ENCODE measurements at regions not wholly inside any gene's neighbourhood (a gene's known extent, or its start where the extent isn't known, plus 50 kb on each side); places are given as distances from the start of the nearest gene placed in this dataset.

- Histone ChIP-seq H3K4me1 (ENCODE audit: control insufficient read depth, low read depth, low read length) (no peaks in the 10 kb centered on the region), H3K27ac (ENCODE audit: low read length) (no peak overlapping the region), H3K27me3 (ENCODE audit: control insufficient read depth, insufficient read depth, low read length) (no peaks in the 10 kb centered on the region), H3K36me3 (ENCODE audit: control insufficient read depth, low read depth, low read length) (no peaks in the 10 kb centered on the region), H3K9ac (ENCODE audit: low read length) (no peak overlapping the region), H3K4me3 (ENCODE audit: low read length) (no peak overlapping the region), H3K9me3 (ENCODE audit: control insufficient read depth, low read depth, low read length) (no peaks in the 10 kb centered on the region)
These were observed 162.1 kb upstream of the SOX5 start for GRCh38 chr12:24111616-24112015.

GRCh38 chr12:24111086-24111485 is 161.6 kb upstream of the SOX5 start:
- Histone ChIP-seq H3K9me3 (ENCODE audit: control insufficient read depth, low read depth, low read length) (no peaks in the 10 kb centered on the region), H3K4me3 (ENCODE audit: low read length) (no peak overlapping the region), H3K27ac (ENCODE audit: low read length) (no peak overlapping the region)

GRCh38 chr12:24109381-24110039 is 160.0 kb upstream of the SOX5 start:
- H3K9me3 ChIP-seq (ENCODE audit: control insufficient read depth, low read depth, low read length), result no peaks in the 10 kb centered on the region
- no peaks in the 10 kb centered on the region for H3K36me3 ChIP-seq (ENCODE audit: control insufficient read depth, low read depth, low read length)
- H3K27me3 ChIP-seq (ENCODE audit: control insufficient read depth, insufficient read depth, low read length), result no peaks in the 10 kb centered on the region
- no peaks in the 10 kb centered on the region for H3K4me1 ChIP-seq (ENCODE audit: control insufficient read depth, low read depth, low read length)
- H3K27ac ChIP-seq (ENCODE audit: low read length), result no peak overlapping the region
- H3K4me3 ChIP-seq (ENCODE audit: low read length), result no peak overlapping the region
- no peak overlapping the region for H3K9ac ChIP-seq (ENCODE audit: low read length)

More at GRCh38 chr12:24111086-24111485, 161.6 kb upstream of the SOX5 start:
- Histone ChIP-seq H3K27me3 (ENCODE audit: control insufficient read depth, insufficient read depth, low read length) (no peaks in the 10 kb centered on the region), H3K36me3 (ENCODE audit: control insufficient read depth, low read depth, low read length) (no peaks in the 10 kb centered on the region), H3K9ac (ENCODE audit: low read length) (no peak overlapping the region), H3K4me1 (ENCODE audit: control insufficient read depth, low read depth, low read length) (no peaks in the 10 kb centered on the region)

- Histone ChIP-seq H3K27ac (ENCODE audit: low read length) (no peak overlapping the region), H3K36me3 (ENCODE audit: control insufficient read depth, low read depth, low read length) (no peaks in the 10 kb centered on the region), H3K4me3 (ENCODE audit: low read length) (no peak overlapping the region), H3K4me1 (ENCODE audit: control insufficient read depth, low read depth, low read length) (no peaks in the 10 kb centered on the region), H3K9ac (ENCODE audit: low read length) (no peak overlapping the region), H3K27me3 (ENCODE audit: control insufficient read depth, insufficient read depth, low read length) (no peaks in the 10 kb centered on the region), H3K9me3 (ENCODE audit: control insufficient read depth, low read depth, low read length) (no peaks in the 10 kb centered on the region)
These were observed 153.2 kb upstream of the SOX5 start for GRCh38 chr12:24102676-24103075.

DNA sequence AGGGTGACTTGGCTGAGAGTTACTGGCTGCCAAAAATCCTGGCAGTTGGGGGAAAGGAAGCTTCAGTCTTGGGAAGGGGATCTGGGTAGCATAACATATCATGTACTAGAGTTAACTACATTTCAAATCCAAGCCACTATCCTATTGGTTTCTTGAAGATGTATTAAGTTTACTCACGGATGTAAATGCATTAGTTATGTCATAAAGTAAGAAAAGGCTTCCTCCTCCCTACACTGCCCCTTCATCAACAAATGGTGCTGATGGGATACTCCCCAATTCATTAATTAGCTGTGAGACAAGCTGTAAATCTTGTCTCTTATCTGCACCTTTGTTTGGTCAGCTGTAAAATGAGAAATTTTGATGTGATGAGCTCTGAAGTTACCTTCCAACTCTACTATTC is 150.1 kb upstream of the SOX5 start:
- H3K4me1 ChIP-seq (ENCODE audit: control insufficient read depth, low read depth, low read length), result no peaks in the 10 kb centered on the region
- no peaks in the 10 kb centered on the region for H3K9me3 ChIP-seq (ENCODE audit: control insufficient read depth, low read depth, low read length)
- no peak overlapping the region for H3K27ac ChIP-seq (ENCODE audit: low read length)
- H3K36me3 ChIP-seq (ENCODE audit: control insufficient read depth, low read depth, low read length), result no peaks in the 10 kb centered on the region
- H3K27me3 ChIP-seq (ENCODE audit: control insufficient read depth, insufficient read depth, low read length), result no peaks in the 10 kb centered on the region
- H3K9ac ChIP-seq (ENCODE audit: low read length), result no peak overlapping the region
- no peak overlapping the region for H3K4me3 ChIP-seq (ENCODE audit: low read length)

GRCh38 chr12:24095245-24095644 is 145.8 kb upstream of the SOX5 start:
- Histone ChIP-seq H3K27ac (ENCODE audit: low read length) (no peak overlapping the region), H3K4me1 (ENCODE audit: control insufficient read depth, low read depth, low read length) (no peaks in the 10 kb centered on the region), H3K9me3 (ENCODE audit: control insufficient read depth, low read depth, low read length) (no peaks in the 10 kb centered on the region), H3K36me3 (ENCODE audit: control insufficient read depth, low read depth, low read length) (no peaks in the 10 kb centered on the region), H3K27me3 (ENCODE audit: control insufficient read depth, insufficient read depth, low read length) (no peaks in the 10 kb centered on the region), H3K4me3 (ENCODE audit: low read length) (no peak overlapping the region), H3K9ac (ENCODE audit: low read length) (no peak overlapping the region)

DNA sequence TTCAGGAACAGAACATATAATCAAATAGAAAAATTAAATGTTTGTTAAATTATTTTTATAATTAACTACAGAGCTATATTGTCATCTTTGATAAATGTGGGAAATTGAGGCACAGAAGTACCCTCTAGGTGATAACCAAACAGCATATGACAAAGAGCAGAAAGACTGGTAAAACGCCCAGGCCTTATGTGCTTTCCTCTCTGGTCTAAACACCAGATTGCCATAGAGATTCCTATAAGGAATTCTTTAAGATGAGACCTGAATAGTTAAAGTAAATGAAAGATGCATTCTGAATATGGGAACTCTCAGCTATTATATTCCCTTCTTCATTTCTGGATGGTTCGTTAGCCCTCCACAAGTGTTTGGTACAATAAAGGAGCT is 140.0 kb upstream of the SOX5 start:
- Histone ChIP-seq H3K9me3 (ENCODE audit: control insufficient read depth, low read depth, low read length) (no peaks in the 10 kb centered on the region), H3K27me3 (ENCODE audit: control insufficient read depth, insufficient read depth, low read length) (no peaks in the 10 kb centered on the region), H3K36me3 (ENCODE audit: control insufficient read depth, low read depth, low read length) (no peaks in the 10 kb centered on the region), H3K4me1 (ENCODE audit: control insufficient read depth, low read depth, low read length) (no peaks in the 10 kb centered on the region), H3K9ac (ENCODE audit: low read length) (no peak overlapping the region), H3K4me3 (ENCODE audit: low read length) (no peak overlapping the region), H3K27ac (ENCODE audit: low read length) (no peak overlapping the region)

GRCh38 chr12:24088751-24089509 is 139.5 kb upstream of the SOX5 start:
- H3K9ac ChIP-seq (ENCODE audit: low read length), result no peak overlapping the region
- H3K4me1 ChIP-seq (ENCODE audit: control insufficient read depth, low read depth, low read length), result no peaks in the 10 kb centered on the region
- no peak overlapping the region for H3K27ac ChIP-seq (ENCODE audit: low read length)
- H3K27me3 ChIP-seq (ENCODE audit: control insufficient read depth, insufficient read depth, low read length), result no peaks in the 10 kb centered on the region
- no peaks in the 10 kb centered on the region for H3K36me3 ChIP-seq (ENCODE audit: control insufficient read depth, low read depth, low read length)
- H3K9me3 ChIP-seq (ENCODE audit: control insufficient read depth, low read depth, low read length), result no peaks in the 10 kb centered on the region
- no peak overlapping the region for H3K4me3 ChIP-seq (ENCODE audit: low read length)

- H3K27ac ChIP-seq (ENCODE audit: low read length), result no peak overlapping the region
- H3K9me3 ChIP-seq (ENCODE audit: control insufficient read depth, low read depth, low read length), result no peaks in the 10 kb centered on the region
- H3K27me3 ChIP-seq (ENCODE audit: control insufficient read depth, insufficient read depth, low read length), result no peaks in the 10 kb centered on the region
- no peak overlapping the region for H3K9ac ChIP-seq (ENCODE audit: low read length)
- H3K4me1 ChIP-seq (ENCODE audit: control insufficient read depth, low read depth, low read length), result no peaks in the 10 kb centered on the region
- H3K4me3 ChIP-seq (ENCODE audit: low read length), result no peak overlapping the region
- no peaks in the 10 kb centered on the region for H3K36me3 ChIP-seq (ENCODE audit: control insufficient read depth, low read depth, low read length)
These were observed 137.8 kb upstream of the SOX5 start for GRCh38 chr12:24087294-24087693.

DNA sequence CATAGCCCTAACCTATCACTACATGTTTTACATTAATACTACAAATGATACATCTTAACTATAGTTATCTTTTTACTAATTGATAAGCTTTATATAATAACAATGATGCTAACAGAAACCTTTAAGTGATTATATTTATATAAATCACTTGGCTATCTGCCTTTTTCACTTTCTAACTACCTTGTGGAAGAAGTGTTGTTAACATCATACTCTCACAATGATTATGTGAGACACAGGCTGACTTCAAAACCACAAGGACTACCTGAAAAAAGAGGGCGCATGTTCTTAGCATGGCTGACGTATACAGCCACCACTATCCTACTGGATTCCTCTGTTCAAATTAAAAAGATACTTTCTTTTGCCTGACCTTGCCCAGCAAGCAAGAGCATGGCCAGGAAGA is 135.3 kb upstream of the SOX5 start:
- Histone ChIP-seq H3K4me1 (ENCODE audit: control insufficient read depth, low read depth, low read length) (no peaks in the 10 kb centered on the region), H3K36me3 (ENCODE audit: control insufficient read depth, low read depth, low read length) (no peaks in the 10 kb centered on the region), H3K9ac (ENCODE audit: low read length) (no peak overlapping the region), H3K9me3 (ENCODE audit: control insufficient read depth, low read depth, low read length) (no peaks in the 10 kb centered on the region), H3K4me3 (ENCODE audit: low read length) (no peak overlapping the region), H3K27ac (ENCODE audit: low read length) (no peak overlapping the region), H3K27me3 (ENCODE audit: control insufficient read depth, insufficient read depth, low read length) (no peaks in the 10 kb centered on the region)

DNA sequence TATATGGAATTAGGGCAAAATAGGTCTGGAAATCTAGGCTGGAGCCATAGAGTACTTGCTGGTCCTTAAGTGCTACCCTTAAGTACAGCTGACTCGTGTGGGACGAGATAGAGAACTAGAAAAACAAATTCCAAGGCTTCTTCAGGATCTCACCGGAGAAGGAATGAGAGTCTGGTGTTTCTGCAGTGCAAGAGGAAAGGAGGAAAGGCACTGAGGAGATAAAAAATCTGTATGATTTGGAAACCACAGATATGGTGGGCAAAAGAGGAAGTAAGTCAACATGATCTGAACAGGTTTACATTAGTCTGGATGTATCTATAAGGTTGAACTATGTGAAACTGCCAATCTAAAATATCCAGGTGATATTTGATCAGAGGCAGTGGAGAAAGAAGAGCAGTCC is 134.4 kb upstream of the SOX5 start:
- H3K4me1 ChIP-seq (ENCODE audit: control insufficient read depth, low read depth, low read length), result no peaks in the 10 kb centered on the region
- no peak overlapping the region for H3K9ac ChIP-seq (ENCODE audit: low read length)
- H3K27me3 ChIP-seq (ENCODE audit: control insufficient read depth, insufficient read depth, low read length), result no peaks in the 10 kb centered on the region
- no peak overlapping the region for H3K4me3 ChIP-seq (ENCODE audit: low read length)
- H3K36me3 ChIP-seq (ENCODE audit: control insufficient read depth, low read depth, low read length), result no peaks in the 10 kb centered on the region
- H3K27ac ChIP-seq (ENCODE audit: low read length), result no peak overlapping the region
- H3K9me3 ChIP-seq (ENCODE audit: control insufficient read depth, low read depth, low read length), result no peaks in the 10 kb centered on the region

GRCh38 chr12:24081606-24082005 is 132.1 kb upstream of the SOX5 start:
- H3K27ac ChIP-seq (ENCODE audit: low read length), result no peak overlapping the region
- no peaks in the 10 kb centered on the region for H3K27me3 ChIP-seq (ENCODE audit: control insufficient read depth, insufficient read depth, low read length)
- H3K9ac ChIP-seq (ENCODE audit: low read length), result no peak overlapping the region
- no peaks in the 10 kb centered on the region for H3K9me3 ChIP-seq (ENCODE audit: control insufficient read depth, low read depth, low read length)
- H3K4me3 ChIP-seq (ENCODE audit: low read length), result no peak overlapping the region
- no peaks in the 10 kb centered on the region for H3K4me1 ChIP-seq (ENCODE audit: control insufficient read depth, low read depth, low read length)
- H3K36me3 ChIP-seq (ENCODE audit: control insufficient read depth, low read depth, low read length), result no peaks in the 10 kb centered on the region

Measured in iPS-18a (cell line).